ENCODE measurements at regions not wholly inside any gene's neighbourhood (a gene's known extent, or its start where the extent isn't known, plus 50 kb on each side); places are given as distances from the start of the nearest gene placed in this dataset.

- no peak overlapping the region for H3K27ac Mint-ChIP-seq
- Histone ChIP-seq H3K9ac (ENCODE audit: extremely low read depth, insufficient read length, low read length) (no peak overlapping the region), H3K27me3 (ENCODE audit: insufficient read depth, low read length) (no peaks in the 10 kb centered on the region)
Measured at GRCh38 chr12:126772171-126772864, 1494.7 kb upstream of the TMEM132C start.

More at GRCh38 chr12:126772171-126772864, 1494.7 kb upstream of the TMEM132C start:
- DNase-seq, result no peak
- H3K23me2 ChIP-seq (ENCODE audit: insufficient read length, low read depth, low read length, poor library complexity, severe bottlenecking), result no peaks in the 10 kb centered on the region
- H3T11ph ChIP-seq (ENCODE audit: low read length), result no peak overlapping the region
- no peak overlapping the region for H3K56ac ChIP-seq (ENCODE audit: insufficient read length, low read depth, low read length)
- H2AFZ ChIP-seq (ENCODE audit: low read length), result no peak overlapping the region
- H2BK20ac ChIP-seq (ENCODE audit: low read depth, low read length, poor library complexity, severe bottlenecking), result no peak overlapping the region
- no peak overlapping the region for H3K23ac ChIP-seq (ENCODE audit: insufficient read length, low read depth, low read length)
- peaks cover 0 to 9% (median 2%) of the 10 kb centered on the region in 3 experiments; a peak in 3 of 7 replicates for H3K36me3 Mint-ChIP-seq (ENCODE audit: insufficient read depth in 1 of 3, low read depth in 3 of 3)
- no peaks in the 10 kb centered on the region for H3K79me2 ChIP-seq (ENCODE audit: insufficient read depth, low read length)
- no peak for TF ChIP-seq CTCF (conservative IDR thresholded peaks at IDR 0.05)
- no peaks in the 10 kb centered on the region for H3K27me3 Mint-ChIP-seq (ENCODE audit: low read depth)
- whole genome bisulfite sequencing (ENCODE audit: extremely low coverage, insufficient read length, low lambda C conversion rate), result no CpG with 5 or more reads among the region's 18 CpGs
- no peaks in the 10 kb centered on the region for H3K4me1 ChIP-seq (ENCODE audit: insufficient read depth, low read length)
- H2BK12ac ChIP-seq (ENCODE audit: insufficient read length, low read depth, low read length), result no peak overlapping the region
- H2BK5ac ChIP-seq (ENCODE audit: insufficient read length, low read length), result no peak overlapping the region
- H3K27ac ChIP-seq (ENCODE audit: insufficient read length, low read depth, low read length), result no peak overlapping the region
- no peaks in the 10 kb centered on the region for H4K20me1 ChIP-seq (ENCODE audit: control insufficient read depth, insufficient read depth, insufficient read length)
- H4K91ac ChIP-seq (ENCODE audit: insufficient read length, low read depth, low read length), result no peak overlapping the region
- no peak overlapping the region for H3K18ac ChIP-seq (ENCODE audit: insufficient read length, low read depth, low read length)
- no peaks in the 10 kb centered on the region for H3K4me1 Mint-ChIP-seq
- H2BK120ac ChIP-seq (ENCODE audit: low read depth, low read length, poor library complexity, severe bottlenecking), result no peak overlapping the region
- H3K4me3 Mint-ChIP-seq, result no peak overlapping the region
- H3K9me3 Mint-ChIP-seq, result peaks cover 11 to 12% of the 10 kb centered on the region in 2 experiments
- H3K4ac ChIP-seq (ENCODE audit: low read depth, low read length), result no peak overlapping the region
- H3K79me1 ChIP-seq (ENCODE audit: insufficient read depth, low read depth, low read length, poor library complexity, severe bottlenecking), result no peaks in the 10 kb centered on the region
- H4K8ac ChIP-seq (replicated peaks; ENCODE audit: insufficient read length, low read depth, low read length), result no peak overlapping the region
- H4K5ac ChIP-seq (ENCODE audit: insufficient read length, low read depth, low read length), result no peak overlapping the region
- H2AK5ac ChIP-seq (ENCODE audit: insufficient read length, low read length), result no peak overlapping the region
- H2BK15ac ChIP-seq (ENCODE audit: low read depth, low read length), result no peak overlapping the region
- H3K14ac ChIP-seq (ENCODE audit: insufficient read depth, low read length), result no peak overlapping the region
- peaks cover 1% of the 10 kb centered on the region for H3K9me3 ChIP-seq (ENCODE audit: control insufficient read depth, low read depth, low read length)
- H3K4me2 ChIP-seq (ENCODE audit: insufficient read depth, insufficient read length, low read length), result no peak overlapping the region

Data from H9 (cell line).